ENCODE measurements at regions not wholly inside any gene's neighbourhood (a gene's known extent, or its start where the extent isn't known, plus 50 kb on each side); places are given as distances from the start of the nearest gene placed in this dataset.

GRCh38 chr5:3098821-3099220 lies 347.3 kb upstream of the IRX2 start:
- Histone ChIP-seq H2AFZ (ENCODE audit: low read length) (no peak overlapping the region), H3K4me2 (ENCODE audit: low read depth, low read length, poor library complexity, severe bottlenecking) (no peak overlapping the region), H3F3A (ENCODE audit: low read depth) (no peaks in the 10 kb centered on the region), H3K9me2 (replicated peaks; ENCODE audit: low read depth, low read length) (no peaks in the 10 kb centered on the region), H3K79me2 (ENCODE audit: insufficient read depth, low read length) (no peaks in the 10 kb centered on the region), H3K36me3 (ENCODE audit: insufficient read depth, low read length) (no peaks in the 10 kb centered on the region), H4K20me1 (ENCODE audit: insufficient read depth, low read length, poor library complexity, severe bottlenecking) (no peaks in the 10 kb centered on the region), H3K9me3 (ENCODE audit: insufficient read depth, low read depth, low read length) (peaks cover 19% of the 10 kb centered on the region; the same call in 1 of the 2 replicates), H3K4me3 (ENCODE audit: low read length, poor library complexity, severe bottlenecking) (no peak overlapping the region), H3K4me1 (ENCODE audit: insufficient read depth, low read length, poor library complexity, severe bottlenecking) (no peaks in the 10 kb centered on the region), H3K9ac (ENCODE audit: low read depth, low read length, poor library complexity, severe bottlenecking) (no peak overlapping the region), H3K27me3 (ENCODE audit: insufficient read depth, low read length, poor library complexity, severe bottlenecking) (no peaks in the 10 kb centered on the region)
- TF ChIP-seq EZH2phosphoT487 (IDR thresholded peaks at IDR 0.05; ENCODE audit: borderline replicate concordance) = no peak
- no peak for TF ChIP-seq CTCF (conservative IDR thresholded peaks at IDR 0.05; ENCODE audit: low read length)

GRCh38 chr5:3092664-3093063 lies 341.2 kb upstream of the IRX2 start:
- H3K4me3 ChIP-seq (ENCODE audit: low read length, poor library complexity, severe bottlenecking) = no peak overlapping the region
- H3K9ac ChIP-seq (ENCODE audit: low read depth, low read length, poor library complexity, severe bottlenecking) = no peak overlapping the region
- H2AFZ ChIP-seq (ENCODE audit: low read length) = no peak overlapping the region
- peaks cover 3% of the 10 kb centered on the region; the same call in 1 of the 2 replicates for H3K9me3 ChIP-seq (ENCODE audit: insufficient read depth, low read depth, low read length)
- H3K36me3 ChIP-seq (ENCODE audit: insufficient read depth, low read length) = no peaks in the 10 kb centered on the region
- H3K4me2 ChIP-seq (ENCODE audit: low read depth, low read length, poor library complexity, severe bottlenecking) = no peak overlapping the region
- no peaks in the 10 kb centered on the region for H4K20me1 ChIP-seq (ENCODE audit: insufficient read depth, low read length, poor library complexity, severe bottlenecking)
- H3K4me1 ChIP-seq (ENCODE audit: insufficient read depth, low read length, poor library complexity, severe bottlenecking) = no peaks in the 10 kb centered on the region
- no peak for TF ChIP-seq CTCF (conservative IDR thresholded peaks at IDR 0.05; ENCODE audit: low read length)
- TF ChIP-seq EZH2phosphoT487 (IDR thresholded peaks at IDR 0.05; ENCODE audit: borderline replicate concordance) = no peak
- H3K27me3 ChIP-seq (ENCODE audit: insufficient read depth, low read length, poor library complexity, severe bottlenecking) = no peaks in the 10 kb centered on the region
- no peaks in the 10 kb centered on the region for H3K9me2 ChIP-seq (replicated peaks; ENCODE audit: low read depth, low read length)
- H3F3A ChIP-seq (ENCODE audit: low read depth) = no peaks in the 10 kb centered on the region
- H3K79me2 ChIP-seq (ENCODE audit: insufficient read depth, low read length) = no peaks in the 10 kb centered on the region

- Histone ChIP-seq H3K36me3 (ENCODE audit: insufficient read depth, low read length) (no peaks in the 10 kb centered on the region), H3K27me3 (ENCODE audit: insufficient read depth, low read length, poor library complexity, severe bottlenecking) (no peaks in the 10 kb centered on the region), H3K9ac (ENCODE audit: low read depth, low read length, poor library complexity, severe bottlenecking) (no peak overlapping the region), H3K9me2 (replicated peaks; ENCODE audit: low read depth, low read length) (no peaks in the 10 kb centered on the region), H2AFZ (ENCODE audit: low read length) (no peak overlapping the region), H3K79me2 (ENCODE audit: insufficient read depth, low read length) (no peaks in the 10 kb centered on the region), H3F3A (ENCODE audit: low read depth) (no peaks in the 10 kb centered on the region), H3K4me1 (ENCODE audit: insufficient read depth, low read length, poor library complexity, severe bottlenecking) (no peaks in the 10 kb centered on the region), H3K9me3 (ENCODE audit: insufficient read depth, low read depth, low read length) (peaks cover 3% of the 10 kb centered on the region; the same call in 1 of the 2 replicates), H3K4me3 (ENCODE audit: low read length, poor library complexity, severe bottlenecking) (no peak overlapping the region), H3K4me2 (ENCODE audit: low read depth, low read length, poor library complexity, severe bottlenecking) (no peak overlapping the region), H4K20me1 (ENCODE audit: insufficient read depth, low read length, poor library complexity, severe bottlenecking) (no peaks in the 10 kb centered on the region)
- no peak for TF ChIP-seq CTCF (conservative IDR thresholded peaks at IDR 0.05; ENCODE audit: low read length)
- TF ChIP-seq EZH2phosphoT487 (IDR thresholded peaks at IDR 0.05; ENCODE audit: borderline replicate concordance) = no peak
Observed at GRCh38 chr5:3092211-3092610, 340.7 kb upstream of the IRX2 start.

All from Loucy (cell line).